ENCODE measurements at regions not wholly inside any gene's neighbourhood (a gene's known extent, or its start where the extent isn't known, plus 50 kb on each side); places are given as distances from the start of the nearest gene placed in this dataset.

GRCh38 chr6:21845439-21846140 lies 252.0 kb downstream of the SOX4 start:
- Mint-ChIP-seq H3K27ac (no peak overlapping the region), H3K4me1 (ENCODE audit: low read depth) (peaks cover 5% of the 10 kb centered on the region), H3K36me3 (no peaks in the 10 kb centered on the region)

GRCh38 chr6:21846541-21847451 lies 253.2 kb downstream of the SOX4 start:
- Mint-ChIP-seq H3K4me3 (peak overlapping the region; percentile 21), H3K27me3 (peaks cover 4% of the 10 kb centered on the region), H3K9me3 (ENCODE audit: low read depth) (no peaks in the 10 kb centered on the region), H3K36me3 (no peaks in the 10 kb centered on the region), H3K27ac (no peak overlapping the region), H3K4me1 (ENCODE audit: low read depth) (peaks cover 5% of the 10 kb centered on the region)

More at GRCh38 chr6:21845439-21846140, 252.0 kb downstream of the SOX4 start:
- Mint-ChIP-seq H3K9me3 (ENCODE audit: low read depth) (no peaks in the 10 kb centered on the region), H3K4me3 (no peak overlapping the region), H3K27me3 (peaks cover 4% of the 10 kb centered on the region)

GRCh38 chr6:21847711-21848480 lies 254.3 kb downstream of the SOX4 start:
- no peak overlapping the region for H3K4me3 Mint-ChIP-seq

GRCh38 chr6:21850691-21851090 lies 257.1 kb downstream of the SOX4 start:
- H3K27me3 Mint-ChIP-seq = peaks cover 7% of the 10 kb centered on the region
- H3K4me3 Mint-ChIP-seq = no peak overlapping the region
- no peak overlapping the region for H3K27ac Mint-ChIP-seq
- no peaks in the 10 kb centered on the region for H3K9me3 Mint-ChIP-seq (ENCODE audit: low read depth)
- H3K36me3 Mint-ChIP-seq = no peaks in the 10 kb centered on the region
- peaks cover 5% of the 10 kb centered on the region for H3K4me1 Mint-ChIP-seq (ENCODE audit: low read depth)

More at GRCh38 chr6:21847711-21848480, 254.3 kb downstream of the SOX4 start:
- H3K27me3 Mint-ChIP-seq = peaks cover 4% of the 10 kb centered on the region
- peaks cover 5% of the 10 kb centered on the region for H3K4me1 Mint-ChIP-seq (ENCODE audit: low read depth)
- H3K9me3 Mint-ChIP-seq (ENCODE audit: low read depth) = no peaks in the 10 kb centered on the region
- H3K36me3 Mint-ChIP-seq = no peaks in the 10 kb centered on the region
- no peak overlapping the region for H3K27ac Mint-ChIP-seq

GRCh38 chr6:21855811-21856455 lies 262.4 kb downstream of the SOX4 start:
- H3K36me3 Mint-ChIP-seq = no peaks in the 10 kb centered on the region
- H3K27me3 Mint-ChIP-seq = peaks cover 5% of the 10 kb centered on the region
- H3K27ac Mint-ChIP-seq = no peak overlapping the region
- no peaks in the 10 kb centered on the region for H3K4me1 Mint-ChIP-seq (ENCODE audit: low read depth)
- H3K4me3 Mint-ChIP-seq = no peak overlapping the region
- H3K9me3 Mint-ChIP-seq (ENCODE audit: low read depth) = no peaks in the 10 kb centered on the region

- H3K4me1 Mint-ChIP-seq (ENCODE audit: low read depth) = no peaks in the 10 kb centered on the region
- H3K9me3 Mint-ChIP-seq (ENCODE audit: low read depth) = peaks cover 3% of the 10 kb centered on the region
- H3K27ac Mint-ChIP-seq = no peak overlapping the region
- no peak overlapping the region for H3K4me3 Mint-ChIP-seq
- H3K36me3 Mint-ChIP-seq = no peaks in the 10 kb centered on the region
- peaks cover 5% of the 10 kb centered on the region for H3K27me3 Mint-ChIP-seq
Observed at GRCh38 chr6:21856456-21856825, 262.9 kb downstream of the SOX4 start.

GRCh38 chr6:21856844-21857243 lies 263.3 kb downstream of the SOX4 start:
- no peak overlapping the region for H3K27ac Mint-ChIP-seq
- H3K9me3 Mint-ChIP-seq (ENCODE audit: low read depth) = peaks cover 3% of the 10 kb centered on the region
- no peak overlapping the region for H3K4me3 Mint-ChIP-seq
- peaks cover 5% of the 10 kb centered on the region for H3K27me3 Mint-ChIP-seq
- no peaks in the 10 kb centered on the region for H3K4me1 Mint-ChIP-seq (ENCODE audit: low read depth)
- no peaks in the 10 kb centered on the region for H3K36me3 Mint-ChIP-seq

GRCh38 chr6:21858076-21858475 lies 264.5 kb downstream of the SOX4 start:
- Mint-ChIP-seq H3K4me1 (ENCODE audit: low read depth) (no peaks in the 10 kb centered on the region), H3K27ac (no peak overlapping the region), H3K36me3 (no peaks in the 10 kb centered on the region), H3K27me3 (peaks cover 5% of the 10 kb centered on the region), H3K9me3 (ENCODE audit: low read depth) (peaks cover 3% of the 10 kb centered on the region), H3K4me3 (no peak overlapping the region)

- H3K36me3 Mint-ChIP-seq = no peaks in the 10 kb centered on the region
- peaks cover 3% of the 10 kb centered on the region for H3K9me3 Mint-ChIP-seq (ENCODE audit: low read depth)
- no peaks in the 10 kb centered on the region for H3K4me1 Mint-ChIP-seq (ENCODE audit: low read depth)
- H3K27me3 Mint-ChIP-seq = peaks cover 2% of the 10 kb centered on the region
- H3K27ac Mint-ChIP-seq = no peak overlapping the region
- no peak overlapping the region for H3K4me3 Mint-ChIP-seq
Observed at GRCh38 chr6:21859193-21859735, 265.7 kb downstream of the SOX4 start.

GRCh38 chr6:21861942-21862341 lies 268.4 kb downstream of the SOX4 start:
- Mint-ChIP-seq H3K4me3 (no peak overlapping the region), H3K27ac (no peak overlapping the region), H3K9me3 (ENCODE audit: low read depth) (peaks cover 7% of the 10 kb centered on the region), H3K4me1 (ENCODE audit: low read depth) (no peaks in the 10 kb centered on the region), H3K36me3 (no peaks in the 10 kb centered on the region), H3K27me3 (no peaks in the 10 kb centered on the region)

- H3K9me3 Mint-ChIP-seq (ENCODE audit: low read depth) = peaks cover 7% of the 10 kb centered on the region
- H3K4me1 Mint-ChIP-seq (ENCODE audit: low read depth) = no peaks in the 10 kb centered on the region
- no peaks in the 10 kb centered on the region for H3K27me3 Mint-ChIP-seq
- H3K4me3 Mint-ChIP-seq = no peak overlapping the region
- H3K36me3 Mint-ChIP-seq = no peaks in the 10 kb centered on the region
- H3K27ac Mint-ChIP-seq = no peak overlapping the region
Observed at GRCh38 chr6:21864206-21864605, 270.7 kb downstream of the SOX4 start.

- Mint-ChIP-seq H3K27ac (no peak overlapping the region), H3K27me3 (no peaks in the 10 kb centered on the region), H3K4me1 (ENCODE audit: low read depth) (no peaks in the 10 kb centered on the region), H3K4me3 (no peak overlapping the region), H3K9me3 (ENCODE audit: low read depth) (peaks cover 4% of the 10 kb centered on the region), H3K36me3 (no peaks in the 10 kb centered on the region)
Observed at GRCh38 chr6:21868226-21868625, 274.7 kb downstream of the SOX4 start.

- Mint-ChIP-seq H3K4me1 (ENCODE audit: low read depth) (no peaks in the 10 kb centered on the region), H3K4me3 (no peak overlapping the region), H3K9me3 (ENCODE audit: low read depth) (peaks cover 4% of the 10 kb centered on the region), H3K27ac (no peak overlapping the region), H3K36me3 (no peaks in the 10 kb centered on the region), H3K27me3 (no peaks in the 10 kb centered on the region)
Observed at GRCh38 chr6:21869085-21869771, 275.7 kb downstream of the SOX4 start.
